ENCODE measurements at regions not wholly inside any gene's neighbourhood (a gene's known extent, or its start where the extent isn't known, plus 50 kb on each side); places are given as distances from the start of the nearest gene placed in this dataset.
"Not testable (repeated sequence)": the region's sequence is repeated elsewhere in the genome, so short reads cannot be mapped to it uniquely, and the experiment has no call there.

DNA sequence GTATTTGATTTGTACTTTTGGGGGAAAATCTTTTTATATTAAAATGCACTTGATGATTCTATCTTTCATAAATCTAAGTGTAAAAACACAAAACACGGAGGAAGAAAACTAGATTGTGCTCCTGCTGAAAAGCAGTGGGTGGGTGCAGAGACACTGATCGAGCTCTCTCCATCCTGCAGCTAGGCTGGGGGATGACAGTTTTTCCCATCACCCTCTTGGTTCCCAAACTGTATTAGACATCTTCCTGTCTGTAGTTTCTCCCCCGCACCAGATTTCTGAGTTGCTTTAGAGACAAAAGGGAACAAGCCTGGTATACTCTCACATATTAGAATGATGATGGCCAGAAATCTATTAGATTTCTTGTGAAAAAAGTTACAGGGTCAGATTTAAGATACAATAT, 99.6 kb downstream of the FAM114A2 start:
- Mint-ChIP-seq H3K4me1 (ENCODE audit: low read depth, unreplicated experiment) (peaks cover 3% of the 10 kb centered on the region), H3K4me3 (ENCODE audit: unreplicated experiment) (no peak overlapping the region), H3K36me3 (ENCODE audit: unreplicated experiment) (peaks cover 54% of the 10 kb centered on the region), H3K27ac (ENCODE audit: unreplicated experiment) (no peak overlapping the region), H3K9me3 (ENCODE audit: unreplicated experiment) (peaks cover 15% of the 10 kb centered on the region), H3K27me3 (ENCODE audit: unreplicated experiment) (peaks cover 2% of the 10 kb centered on the region)
- no peak for DNase-seq
- TF ChIP-seq, protein P1, sequence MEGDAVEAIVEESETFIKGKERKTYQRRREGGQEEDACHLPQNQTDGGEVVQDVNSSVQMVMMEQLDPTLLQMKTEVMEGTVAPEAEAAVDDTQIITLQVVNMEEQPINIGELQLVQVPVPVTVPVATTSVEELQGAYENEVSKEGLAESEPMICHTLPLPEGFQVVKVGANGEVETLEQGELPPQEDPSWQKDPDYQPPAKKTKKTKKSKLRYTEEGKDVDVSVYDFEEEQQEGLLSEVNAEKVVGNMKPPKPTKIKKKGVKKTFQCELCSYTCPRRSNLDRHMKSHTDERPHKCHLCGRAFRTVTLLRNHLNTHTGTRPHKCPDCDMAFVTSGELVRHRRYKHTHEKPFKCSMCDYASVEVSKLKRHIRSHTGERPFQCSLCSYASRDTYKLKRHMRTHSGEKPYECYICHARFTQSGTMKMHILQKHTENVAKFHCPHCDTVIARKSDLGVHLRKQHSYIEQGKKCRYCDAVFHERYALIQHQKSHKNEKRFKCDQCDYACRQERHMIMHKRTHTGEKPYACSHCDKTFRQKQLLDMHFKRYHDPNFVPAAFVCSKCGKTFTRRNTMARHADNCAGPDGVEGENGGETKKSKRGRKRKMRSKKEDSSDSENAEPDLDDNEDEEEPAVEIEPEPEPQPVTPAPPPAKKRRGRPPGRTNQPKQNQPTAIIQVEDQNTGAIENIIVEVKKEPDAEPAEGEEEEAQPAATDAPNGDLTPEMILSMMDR (IDR thresholded peaks at IDR 0.05; ENCODE audit: partially characterized antibody, unreplicated experiment) = no peak

DNA sequence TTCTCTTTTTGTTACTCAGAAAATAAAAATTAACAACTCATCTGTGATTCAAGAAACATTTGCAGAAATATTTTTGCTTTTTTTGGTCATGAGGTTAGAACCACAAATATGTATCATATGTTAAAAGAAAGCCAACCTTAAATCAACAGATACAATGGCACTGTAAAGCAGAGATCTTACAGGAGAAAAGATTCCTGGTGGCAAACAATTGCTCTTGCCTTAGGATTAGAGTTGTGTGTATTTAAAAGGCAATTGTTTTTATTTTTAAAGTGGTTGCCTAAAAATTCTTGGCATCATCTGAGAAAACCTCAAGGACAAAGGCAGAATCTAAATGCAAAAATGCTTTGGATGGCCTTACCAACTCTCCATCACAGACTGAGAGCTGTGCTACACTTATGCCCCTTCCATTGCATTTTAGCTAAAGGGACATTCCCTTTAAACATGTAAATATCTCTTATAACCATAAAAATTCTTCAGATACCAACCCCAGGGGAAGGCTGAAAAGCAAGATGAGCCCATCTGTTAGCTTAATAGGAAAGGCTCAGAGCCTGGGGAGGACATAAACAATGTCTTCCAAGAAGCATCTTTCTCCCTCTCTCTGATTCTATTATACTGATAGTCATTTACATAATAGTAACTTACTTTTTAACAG, 100.4 kb downstream of the FAM114A2 start:
- no peak for DNase-seq
- H3K4me3 Mint-ChIP-seq (ENCODE audit: unreplicated experiment) = peak overlapping the region; percentile 20
- H3K27ac Mint-ChIP-seq (ENCODE audit: unreplicated experiment) = no peak overlapping the region
- peaks cover 2% of the 10 kb centered on the region for H3K27me3 Mint-ChIP-seq (ENCODE audit: unreplicated experiment)
- H3K4me1 Mint-ChIP-seq (ENCODE audit: low read depth, unreplicated experiment) = peaks cover 3% of the 10 kb centered on the region
- peaks cover 16% of the 10 kb centered on the region for H3K9me3 Mint-ChIP-seq (ENCODE audit: unreplicated experiment)
- H3K36me3 Mint-ChIP-seq (ENCODE audit: unreplicated experiment) = peaks cover 46% of the 10 kb centered on the region
- TF ChIP-seq, protein P1 (IDR thresholded peaks at IDR 0.05; ENCODE audit: partially characterized antibody, unreplicated experiment) = no peak

DNA sequence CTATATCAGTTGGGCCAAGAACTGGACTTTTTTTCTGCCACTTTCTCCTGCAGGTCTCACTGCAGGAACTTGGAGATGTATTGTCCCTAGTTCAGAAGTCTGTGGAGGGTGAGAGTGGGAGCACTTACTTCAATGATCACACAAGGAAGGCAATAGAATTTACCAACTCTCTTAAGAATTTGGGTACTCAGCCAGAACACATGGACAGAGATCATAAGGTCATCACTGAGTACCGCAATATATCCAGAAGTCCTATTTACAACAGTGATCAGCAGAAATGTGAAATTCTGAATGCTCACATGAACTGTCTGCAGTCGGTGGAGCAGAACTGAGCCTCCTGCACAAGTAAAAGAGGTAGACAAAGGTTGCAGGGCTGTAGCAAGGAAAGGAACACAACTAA, 101.0 kb downstream of the FAM114A2 start:
- no peaks in the 10 kb centered on the region for H3K27me3 Mint-ChIP-seq (ENCODE audit: unreplicated experiment)
- H3K4me3 Mint-ChIP-seq (ENCODE audit: unreplicated experiment) = no peak overlapping the region
- H3K36me3 Mint-ChIP-seq (ENCODE audit: unreplicated experiment) = peaks cover 42% of the 10 kb centered on the region
- peaks cover 16% of the 10 kb centered on the region for H3K9me3 Mint-ChIP-seq (ENCODE audit: unreplicated experiment)
- peaks cover 3% of the 10 kb centered on the region for H3K4me1 Mint-ChIP-seq (ENCODE audit: low read depth, unreplicated experiment)
- no peak for DNase-seq
- H3K27ac Mint-ChIP-seq (ENCODE audit: unreplicated experiment) = no peak overlapping the region
- TF ChIP-seq, protein P1 (IDR thresholded peaks at IDR 0.05; ENCODE audit: partially characterized antibody, unreplicated experiment) = no peak

DNA sequence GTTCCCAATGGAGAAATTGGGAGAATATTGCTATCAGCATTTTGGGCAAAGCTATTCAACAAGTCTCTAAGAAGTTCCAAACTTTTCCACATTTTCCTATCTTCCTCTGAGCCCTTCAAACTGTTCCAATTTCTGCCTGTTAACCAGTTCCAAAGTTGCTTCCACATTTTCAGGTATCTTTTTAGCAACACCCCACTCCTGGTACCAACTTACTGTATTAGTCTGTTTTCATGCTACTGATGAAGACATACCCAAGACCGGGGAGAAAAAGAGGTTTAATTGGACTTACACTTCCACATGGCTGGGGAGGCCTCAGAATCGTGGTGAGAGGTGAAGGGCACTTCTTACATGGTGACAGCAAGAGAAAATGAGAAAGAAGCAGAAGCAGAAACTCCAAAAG, 103.6 kb downstream of the FAM114A2 start:
- not testable (repeated sequence) for H3K27me3 Mint-ChIP-seq (ENCODE audit: unreplicated experiment); H3K4me3 Mint-ChIP-seq (ENCODE audit: unreplicated experiment); H3K27ac Mint-ChIP-seq (ENCODE audit: unreplicated experiment); DNase-seq; H3K9me3 Mint-ChIP-seq (ENCODE audit: unreplicated experiment); H3K4me1 Mint-ChIP-seq (ENCODE audit: low read depth, unreplicated experiment)
- H3K36me3 Mint-ChIP-seq (ENCODE audit: unreplicated experiment) = peaks cover 25% of the 10 kb centered on the region

DNA sequence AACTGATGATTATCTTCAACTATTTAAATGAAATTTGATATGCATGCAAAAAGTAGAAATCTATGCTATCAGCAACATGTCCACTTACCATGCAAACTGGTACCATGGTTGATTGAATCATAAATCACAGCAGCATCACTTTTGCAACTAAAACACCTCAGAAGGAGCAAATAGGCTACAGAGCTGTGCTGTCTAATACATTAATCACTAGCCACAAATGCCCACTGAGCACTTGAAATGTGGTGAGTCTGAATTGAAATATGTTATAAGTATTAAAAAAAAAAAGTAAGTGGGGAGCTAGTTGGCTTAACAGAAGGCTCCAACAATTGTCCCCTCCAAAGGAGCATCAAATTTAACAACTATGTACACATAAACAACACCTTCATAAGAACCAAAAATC, 112.5 kb downstream of the FAM114A2 start:
- Mint-ChIP-seq H3K36me3 (ENCODE audit: unreplicated experiment) (no peaks in the 10 kb centered on the region), H3K27ac (ENCODE audit: unreplicated experiment) (no peak overlapping the region), H3K27me3 (ENCODE audit: unreplicated experiment) (peaks cover 2% of the 10 kb centered on the region), H3K4me3 (ENCODE audit: unreplicated experiment) (no peak overlapping the region), H3K9me3 (ENCODE audit: unreplicated experiment) (no peaks in the 10 kb centered on the region), H3K4me1 (ENCODE audit: low read depth, unreplicated experiment) (no peaks in the 10 kb centered on the region)
- TF ChIP-seq, protein P1 (IDR thresholded peaks at IDR 0.05; ENCODE audit: partially characterized antibody, unreplicated experiment) = no peak
- no peak for DNase-seq
